ENCODE measurements at regions not wholly inside any gene's neighbourhood (a gene's known extent, or its start where the extent isn't known, plus 50 kb on each side); places are given as distances from the start of the nearest gene placed in this dataset.
A peak's percentile ranks its signal among the peaks of the same experiment; 100 is the strongest.

GRCh38 chrX:20606831-20607230, 340.1 kb upstream of the RPS6KA3 start:
- Histone ChIP-seq H3K4me1 (no peaks in the 10 kb centered on the region), H3K27me3 (ENCODE audit: low read depth) (0 out of 2 replicates have a peak, but pooled peaks cover 3% of the 10 kb centered on the region), H3K9me3 (no peaks in the 10 kb centered on the region), H3K4me3 (no peak overlapping the region), H3K36me3 (replicated peaks) (no peaks in the 10 kb centered on the region)
- in situ Hi-C loops (cut with MboI; ENCODE audit: low sequenced_read_pairs): no loop called here
- no peak for DNase-seq (ENCODE audit: low spot score in 2 of 2)

DNA sequence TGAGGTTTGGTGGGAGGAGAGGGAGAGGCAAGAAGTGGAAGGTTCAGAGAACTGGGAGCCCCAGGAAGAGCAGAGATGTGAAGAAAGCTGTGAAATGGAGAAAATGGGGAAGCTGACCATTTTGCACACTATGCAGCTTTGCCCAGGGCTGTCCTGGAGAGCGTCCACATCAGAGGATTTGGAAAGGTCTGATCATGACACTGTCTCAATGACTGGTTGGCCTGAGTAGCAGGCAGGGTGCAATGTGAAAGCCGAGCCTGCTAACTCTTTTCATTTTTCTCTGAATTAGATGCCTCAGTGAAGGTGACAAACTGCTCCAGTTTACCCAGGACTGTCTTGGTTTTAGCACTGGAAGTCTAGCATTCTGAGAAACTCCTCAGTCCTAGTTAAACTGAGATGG, 330.1 kb upstream of the RPS6KA3 start:
- Histone ChIP-seq H3K4me1 (no peaks in the 10 kb centered on the region), H3K27me3 (ENCODE audit: low read depth) (no peaks in the 10 kb centered on the region), H3K36me3 (replicated peaks) (no peaks in the 10 kb centered on the region), H3K4me3 (no peak overlapping the region), H3K9me3 (no peaks in the 10 kb centered on the region)
- in situ Hi-C loops (cut with MboI; ENCODE audit: low sequenced_read_pairs): no loop called here
- no peak for DNase-seq (ENCODE audit: low spot score in 2 of 2)

- H3K4me3 ChIP-seq: no peak overlapping the region
- no peaks in the 10 kb centered on the region for H3K27me3 ChIP-seq (ENCODE audit: low read depth)
- H3K4me1 ChIP-seq: no peaks in the 10 kb centered on the region
- DNase-seq (ENCODE audit: low spot score in 2 of 2): no peak
- no peaks in the 10 kb centered on the region for H3K36me3 ChIP-seq (replicated peaks)
- no peaks in the 10 kb centered on the region for H3K9me3 ChIP-seq
- in situ Hi-C loops (cut with MboI; ENCODE audit: low sequenced_read_pairs): no loop called here
These were observed 329.3 kb upstream of the RPS6KA3 start for GRCh38 chrX:20595928-20596575.

GRCh38 chrX:20594985-20595384, 328.3 kb upstream of the RPS6KA3 start:
- DNase-seq (ENCODE audit: low spot score in 2 of 2): peak in 1 of 2 experiments; percentile 28
- Histone ChIP-seq H3K9me3 (no peaks in the 10 kb centered on the region), H3K27me3 (ENCODE audit: low read depth) (no peaks in the 10 kb centered on the region), H3K4me3 (no peak overlapping the region), H3K36me3 (replicated peaks) (no peaks in the 10 kb centered on the region), H3K4me1 (no peaks in the 10 kb centered on the region)
- in situ Hi-C loops (cut with MboI; ENCODE audit: low sequenced_read_pairs): no loop called here

DNA sequence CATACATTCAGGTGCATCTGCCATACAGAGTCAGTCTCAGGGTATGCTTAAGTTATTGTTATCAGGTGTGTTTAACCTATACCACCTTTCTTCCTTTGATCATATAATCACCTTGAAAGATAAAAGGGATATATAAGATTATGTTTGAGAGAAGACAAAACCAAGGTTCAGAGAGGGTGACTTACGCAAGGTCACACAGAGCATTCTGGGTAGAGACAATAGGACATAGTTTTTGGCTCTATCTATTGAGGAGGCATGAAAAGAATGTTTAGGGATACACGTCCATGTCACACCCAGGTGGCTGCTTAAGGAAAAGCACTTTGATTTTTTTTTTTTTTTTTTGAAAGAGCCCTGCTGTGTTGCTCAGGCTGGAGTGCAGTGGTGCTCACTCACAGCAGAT, 327.1 kb upstream of the RPS6KA3 start:
- no peaks in the 10 kb centered on the region for H3K27me3 ChIP-seq (ENCODE audit: low read depth)
- H3K36me3 ChIP-seq (replicated peaks): no peaks in the 10 kb centered on the region
- H3K9me3 ChIP-seq: no peaks in the 10 kb centered on the region
- H3K4me3 ChIP-seq: no peak overlapping the region
- in situ Hi-C loops (cut with MboI; ENCODE audit: low sequenced_read_pairs): no loop called here
- DNase-seq (ENCODE audit: low spot score in 2 of 2): no peak
- no peaks in the 10 kb centered on the region for H3K4me1 ChIP-seq

DNA sequence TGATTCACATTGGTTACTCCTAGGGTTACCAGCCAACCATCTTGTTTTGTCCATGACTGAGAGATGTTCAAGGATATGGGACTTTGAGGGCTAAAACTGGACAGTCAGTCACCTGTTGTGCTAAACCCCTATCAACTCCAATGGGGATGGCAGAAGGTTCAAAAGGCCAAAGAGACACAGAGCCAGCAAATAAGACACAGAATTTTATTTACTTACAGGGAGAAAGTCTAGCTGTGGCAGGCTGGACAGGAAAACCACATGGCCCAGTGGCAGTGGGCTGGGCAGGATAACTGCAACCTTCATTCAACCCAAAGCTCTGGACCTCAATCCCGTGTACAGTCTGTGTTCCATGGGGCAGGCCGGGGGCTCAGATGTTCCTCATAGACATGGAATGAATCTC, 326.7 kb upstream of the RPS6KA3 start:
- in situ Hi-C loops (cut with MboI; ENCODE audit: low sequenced_read_pairs): no loop called here

DNA sequence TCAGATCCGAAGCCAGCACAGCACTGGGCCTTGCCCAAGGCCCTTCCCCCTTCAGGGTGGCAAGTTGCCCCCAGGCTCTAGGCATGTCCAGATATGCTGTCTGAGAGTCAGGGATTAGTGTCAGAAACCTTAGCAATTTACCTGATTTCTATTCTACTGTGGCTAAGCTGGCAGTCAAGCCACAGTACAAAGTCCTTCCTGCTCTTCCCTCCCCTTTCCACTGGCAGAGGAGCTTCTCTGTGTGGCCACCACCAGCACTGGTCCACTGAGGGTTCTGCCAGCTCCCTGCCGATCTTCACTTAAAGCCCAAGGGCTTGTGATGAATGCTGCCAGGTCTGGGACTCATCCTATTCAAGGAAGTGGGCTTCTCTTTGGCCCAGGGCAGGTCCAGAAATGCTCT, 324.5 kb upstream of the RPS6KA3 start:
- H3K4me1 ChIP-seq: no peaks in the 10 kb centered on the region
- in situ Hi-C loops (cut with MboI; ENCODE audit: low sequenced_read_pairs): no loop called here
- no peak for DNase-seq (ENCODE audit: low spot score in 2 of 2)

More for the DNA sequence above, 326.7 kb upstream of the RPS6KA3 start:
- no peaks in the 10 kb centered on the region for H3K4me1 ChIP-seq
- DNase-seq (ENCODE audit: low spot score in 2 of 2): no peak
- no peaks in the 10 kb centered on the region for H3K36me3 ChIP-seq (replicated peaks)
- no peaks in the 10 kb centered on the region for H3K27me3 ChIP-seq (ENCODE audit: low read depth)
- H3K9me3 ChIP-seq: no peaks in the 10 kb centered on the region
- H3K4me3 ChIP-seq: no peak overlapping the region

DNA sequence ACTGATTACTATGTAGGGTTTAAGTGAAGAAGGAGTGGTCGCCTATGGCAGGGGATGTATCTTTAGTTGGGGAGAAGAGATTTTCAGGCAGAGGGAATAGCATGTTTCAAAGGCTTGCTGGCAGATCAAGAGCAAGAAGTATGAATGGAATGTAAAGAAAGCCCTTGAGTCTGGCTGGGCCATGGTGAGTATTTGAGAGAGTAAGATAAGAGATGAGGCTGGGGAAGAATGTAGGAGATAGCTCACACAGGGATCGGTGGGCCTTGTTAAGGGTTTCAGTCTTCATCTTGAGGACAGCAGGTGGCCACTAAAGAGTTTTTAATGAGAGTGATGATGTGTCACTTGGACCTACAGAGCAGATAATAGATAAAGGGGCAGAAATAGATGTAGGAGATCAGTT, 319.1 kb upstream of the RPS6KA3 start:
- no peaks in the 10 kb centered on the region for H3K27me3 ChIP-seq (ENCODE audit: low read depth)
- no peak for DNase-seq (ENCODE audit: low spot score in 2 of 2)
- H3K4me3 ChIP-seq: no peak overlapping the region
- H3K4me1 ChIP-seq: no peaks in the 10 kb centered on the region
- H3K36me3 ChIP-seq (replicated peaks): no peaks in the 10 kb centered on the region
- in situ Hi-C loops (cut with MboI; ENCODE audit: low sequenced_read_pairs): no loop called here
- H3K9me3 ChIP-seq: no peaks in the 10 kb centered on the region

More for the DNA sequence above, 324.5 kb upstream of the RPS6KA3 start:
- H3K9me3 ChIP-seq: no peaks in the 10 kb centered on the region
- no peak overlapping the region for H3K4me3 ChIP-seq
- no peaks in the 10 kb centered on the region for H3K27me3 ChIP-seq (ENCODE audit: low read depth)
- H3K36me3 ChIP-seq (replicated peaks): no peaks in the 10 kb centered on the region

- no peak for DNase-seq (ENCODE audit: low spot score in 2 of 2)
- in situ Hi-C loops (cut with MboI; ENCODE audit: low sequenced_read_pairs): no loop called here
These were observed 304.9 kb upstream of the RPS6KA3 start for GRCh38 chrX:20571611-20572010.

GRCh38 chrX:20567108-20567507, 300.4 kb upstream of the RPS6KA3 start:
- no peaks in the 10 kb centered on the region for H3K9me3 ChIP-seq
- peaks cover 6% of the 10 kb centered on the region for H3K4me1 ChIP-seq
- no peak overlapping the region for H3K4me3 ChIP-seq
- H3K27me3 ChIP-seq (ENCODE audit: low read depth): no peaks in the 10 kb centered on the region
- no peaks in the 10 kb centered on the region for H3K36me3 ChIP-seq (replicated peaks)
- in situ Hi-C loops (cut with MboI; ENCODE audit: low sequenced_read_pairs): no loop called here
- no peak for DNase-seq (ENCODE audit: low spot score in 2 of 2)

More at GRCh38 chrX:20571611-20572010, 304.9 kb upstream of the RPS6KA3 start:
- Histone ChIP-seq H3K4me3 (no peak overlapping the region), H3K4me1 (no peaks in the 10 kb centered on the region), H3K9me3 (no peaks in the 10 kb centered on the region), H3K27me3 (ENCODE audit: low read depth) (no peaks in the 10 kb centered on the region), H3K36me3 (replicated peaks) (no peaks in the 10 kb centered on the region)

- Histone ChIP-seq H3K36me3 (replicated peaks) (no peaks in the 10 kb centered on the region), H3K9me3 (no peaks in the 10 kb centered on the region), H3K27me3 (ENCODE audit: low read depth) (no peaks in the 10 kb centered on the region), H3K4me1 (no peaks in the 10 kb centered on the region), H3K4me3 (no peak overlapping the region)
- no peak for DNase-seq (ENCODE audit: low spot score in 2 of 2)
- in situ Hi-C loops (cut with MboI; ENCODE audit: low sequenced_read_pairs): loop anchor here (25.0 kb wide), 1 partner anchor 940 kb away; no protein-coding TSS in a partner anchor
These were observed 280.9 kb upstream of the RPS6KA3 start for GRCh38 chrX:20547611-20548051.

DNA sequence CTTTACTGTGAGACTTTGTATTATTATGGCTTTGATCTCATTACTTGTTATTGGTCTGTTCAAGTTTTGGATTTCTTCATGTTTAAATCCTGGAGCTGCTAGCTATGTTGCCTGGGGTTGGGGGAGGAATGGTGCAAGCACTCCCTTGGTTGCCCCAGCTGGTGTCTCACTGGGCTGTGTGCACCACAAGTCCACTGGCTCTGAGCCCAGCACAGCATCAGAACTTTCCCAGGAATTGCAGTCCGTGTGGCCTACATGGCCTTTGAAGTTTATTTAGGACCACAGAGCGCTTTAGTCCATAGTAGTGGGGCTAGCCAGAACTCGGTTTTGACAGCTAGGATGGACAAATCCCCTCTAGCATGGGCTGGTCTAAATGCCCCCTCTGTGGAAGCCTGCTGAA, 278.8 kb upstream of the RPS6KA3 start:
- in situ Hi-C loops (cut with MboI; ENCODE audit: low sequenced_read_pairs): loop anchor here (25.0 kb wide), 1 partner anchor 942 kb away; no protein-coding TSS in a partner anchor
- no peak for DNase-seq (ENCODE audit: low spot score in 2 of 2)
- H3K9me3 ChIP-seq: peaks cover 3% of the 10 kb centered on the region; the same call in 1 of the 2 replicates

GRCh38 chrX:20542072-20542471, 275.4 kb upstream of the RPS6KA3 start:
- Histone ChIP-seq H3K9me3 (peaks cover 3% of the 10 kb centered on the region; the same call in 1 of the 2 replicates), H3K4me3 (no peak overlapping the region), H3K27me3 (ENCODE audit: low read depth) (no peaks in the 10 kb centered on the region), H3K4me1 (no peaks in the 10 kb centered on the region), H3K36me3 (replicated peaks) (no peaks in the 10 kb centered on the region)
- in situ Hi-C loops (cut with MboI; ENCODE audit: low sequenced_read_pairs): loop anchor here (25.0 kb wide), 1 partner anchor 945 kb away; no protein-coding TSS in a partner anchor
- no peak for DNase-seq (ENCODE audit: low spot score in 2 of 2)

More for the DNA sequence above, 278.8 kb upstream of the RPS6KA3 start:
- H3K36me3 ChIP-seq (replicated peaks): no peaks in the 10 kb centered on the region
- H3K27me3 ChIP-seq (ENCODE audit: low read depth): no peaks in the 10 kb centered on the region
- H3K4me3 ChIP-seq: no peak overlapping the region
- no peaks in the 10 kb centered on the region for H3K4me1 ChIP-seq

DNA sequence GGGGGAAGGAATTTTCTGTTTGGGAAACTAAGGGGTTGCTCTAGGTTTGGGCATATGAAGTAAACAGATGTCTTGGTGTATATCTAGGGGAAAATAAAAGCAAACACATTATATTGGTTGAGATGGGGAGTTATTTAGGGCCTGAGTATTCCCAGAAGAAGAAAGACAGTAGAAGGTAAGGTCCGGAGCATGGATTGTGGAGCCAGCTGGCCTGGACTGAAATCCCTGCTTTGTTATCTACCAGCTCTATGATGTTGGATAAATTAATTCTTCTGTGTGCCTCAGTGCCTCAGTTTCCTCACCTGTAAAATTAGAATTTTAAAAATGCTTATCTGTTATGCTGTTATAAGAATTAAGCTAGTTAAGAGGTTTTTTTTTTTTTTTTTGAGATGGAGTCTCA, 272.3 kb upstream of the RPS6KA3 start:
- Histone ChIP-seq H3K27me3 (ENCODE audit: low read depth) (no peaks in the 10 kb centered on the region), H3K4me1 (no peaks in the 10 kb centered on the region), H3K9me3 (peaks cover 3% of the 10 kb centered on the region; the same call in 1 of the 2 replicates), H3K4me3 (no peak overlapping the region), H3K36me3 (replicated peaks) (no peaks in the 10 kb centered on the region)
- DNase-seq (ENCODE audit: low spot score in 2 of 2): no peak
- in situ Hi-C loops (cut with MboI; ENCODE audit: low sequenced_read_pairs): loop anchor here (25.0 kb wide), 1 partner anchor 948 kb away; no protein-coding TSS in a partner anchor

All from HAP-1 (cell line).